ENCODE measurements at regions not wholly inside any gene's neighbourhood (a gene's known extent, or its start where the extent isn't known, plus 50 kb on each side); places are given as distances from the start of the nearest gene placed in this dataset.

- no peaks in the 10 kb centered on the region for H3K27me3 ChIP-seq (ENCODE audit: control insufficient read depth, insufficient read depth, low read length)
- no peaks in the 10 kb centered on the region for H3K36me3 ChIP-seq (ENCODE audit: control insufficient read depth, insufficient read depth, low read length)
- no peak for DNase-seq (ENCODE audit: low read depth)
- TF ChIP-seq CTCF (IDR thresholded peaks at IDR 0.05; ENCODE audit: insufficient read depth, low read depth, low read length), result no peak
- CTCF ChIA-PET, result no interaction called here
- no peak overlapping the region for H3K4me3 ChIP-seq (ENCODE audit: low read depth, low read length)
- POLR2A ChIA-PET, result no interaction called here
Measured at GRCh38 chr7:153627323-153627722, 424.9 kb upstream of the DPP6 start.

DNA sequence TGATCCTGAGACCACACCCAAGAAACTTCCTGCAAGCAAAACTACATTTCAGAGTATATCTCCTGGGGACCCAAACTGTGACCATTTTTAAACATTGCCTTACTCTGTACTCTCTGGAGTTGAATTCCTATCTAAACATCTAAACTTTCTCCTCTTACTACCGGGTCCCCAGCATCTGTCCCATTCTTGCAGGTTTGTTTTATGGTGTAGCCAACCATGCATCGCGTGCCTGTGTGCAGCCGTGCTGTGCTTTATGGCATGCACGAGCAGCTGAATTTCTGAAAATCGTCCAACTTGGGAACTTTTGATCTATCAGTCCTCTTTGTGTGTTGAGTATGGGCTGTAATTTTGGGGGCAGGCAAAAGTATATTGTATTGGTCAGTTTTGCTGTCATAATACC, 423.8 kb upstream of the DPP6 start:
- no peak overlapping the region for H3K4me3 ChIP-seq (ENCODE audit: low read depth, low read length)
- H3K27me3 ChIP-seq (ENCODE audit: control insufficient read depth, insufficient read depth, low read length), result no peaks in the 10 kb centered on the region
- CTCF ChIA-PET, result no interaction called here
- POLR2A ChIA-PET, result no interaction called here
- H3K36me3 ChIP-seq (ENCODE audit: control insufficient read depth, insufficient read depth, low read length), result no peaks in the 10 kb centered on the region
- DNase-seq (ENCODE audit: low read depth), result no peak
- TF ChIP-seq CTCF (IDR thresholded peaks at IDR 0.05; ENCODE audit: insufficient read depth, low read depth, low read length), result no peak

DNA sequence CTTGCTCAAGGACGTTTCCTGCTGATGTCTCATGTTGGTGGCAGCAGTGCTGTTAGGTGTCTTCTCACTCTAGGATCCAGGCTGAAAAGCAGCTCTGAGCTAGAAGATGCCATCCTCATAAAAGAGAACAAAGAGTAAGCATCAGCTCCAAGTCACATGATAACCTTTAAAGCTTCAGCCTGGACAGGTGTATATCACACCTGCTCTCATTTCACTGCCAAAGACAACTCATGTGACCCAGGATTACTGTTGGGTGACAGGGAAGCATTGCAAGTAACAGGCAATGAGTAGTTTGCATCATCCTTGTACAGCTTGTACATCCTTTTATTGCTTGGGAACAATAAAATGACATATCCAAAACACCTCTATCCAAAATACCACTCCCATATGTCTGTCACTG, 423.4 kb upstream of the DPP6 start:
- ChIA-PET POLR2A (no interaction called here), CTCF (no interaction called here)
- no peak for TF ChIP-seq CTCF (IDR thresholded peaks at IDR 0.05; ENCODE audit: insufficient read depth, low read depth, low read length)
- no peaks in the 10 kb centered on the region for H3K36me3 ChIP-seq (ENCODE audit: control insufficient read depth, insufficient read depth, low read length)
- DNase-seq (ENCODE audit: low read depth), result no peak
- H3K27me3 ChIP-seq (ENCODE audit: control insufficient read depth, insufficient read depth, low read length), result no peaks in the 10 kb centered on the region
- H3K4me3 ChIP-seq (ENCODE audit: low read depth, low read length), result no peak overlapping the region

GRCh38 chr7:153638821-153639435, 413.3 kb upstream of the DPP6 start:
- ChIA-PET CTCF (interaction anchor here (0.5 kb wide), 1 partner anchor 376 kb away, joined by 4 read pairs; no protein-coding TSS in a partner anchor), POLR2A (no interaction called here)
- H3K4me3 ChIP-seq (ENCODE audit: low read depth, low read length), result no peak overlapping the region
- H3K36me3 ChIP-seq (ENCODE audit: control insufficient read depth, insufficient read depth, low read length), result no peaks in the 10 kb centered on the region
- no peaks in the 10 kb centered on the region for H3K27me3 ChIP-seq (ENCODE audit: control insufficient read depth, insufficient read depth, low read length)
- no peak for TF ChIP-seq CTCF (IDR thresholded peaks at IDR 0.05; ENCODE audit: insufficient read depth, low read depth, low read length)
- no peak for DNase-seq (ENCODE audit: low read depth)

DNA sequence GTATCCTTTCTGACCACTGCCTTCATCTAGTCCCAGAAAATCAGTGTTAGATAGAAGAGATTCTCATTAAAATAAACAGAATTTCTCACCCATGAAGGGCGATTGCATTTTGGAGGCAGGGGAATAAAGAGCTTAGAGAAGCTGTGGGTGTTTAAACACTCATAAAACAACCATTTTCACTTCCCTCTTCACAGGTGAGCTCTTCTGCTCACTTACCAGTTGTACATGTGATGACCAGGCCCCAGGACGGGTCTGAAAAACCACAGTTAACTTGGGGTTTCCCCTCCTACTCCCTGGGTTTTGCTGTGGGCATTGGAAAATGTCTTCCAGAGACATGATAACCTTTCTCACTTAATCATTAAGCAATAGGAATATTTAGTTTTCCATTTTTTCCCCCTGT, 411.6 kb upstream of the DPP6 start:
- ChIA-PET POLR2A (no interaction called here), CTCF (no interaction called here)
- TF ChIP-seq CTCF (IDR thresholded peaks at IDR 0.05; ENCODE audit: insufficient read depth, low read depth, low read length), result no peak
- Histone ChIP-seq H3K27me3 (ENCODE audit: control insufficient read depth, insufficient read depth, low read length) (no peaks in the 10 kb centered on the region), H3K36me3 (ENCODE audit: control insufficient read depth, insufficient read depth, low read length) (no peaks in the 10 kb centered on the region), H3K4me3 (ENCODE audit: low read depth, low read length) (no peak overlapping the region)
- no peak for DNase-seq (ENCODE audit: low read depth)

Measured in BJ (cell line).